NCI-H1105 (cell line): ENCODE measurements at regions not wholly inside any gene's neighbourhood (a gene's known extent, or its start where the extent isn't known, plus 50 kb on each side); places are given as distances from the start of the nearest gene placed in this dataset.

ENCODE experiments used
- DNase-seq: peaks from one replicate; lab custom pipeline; 2025; lab: John Stamatoyannopoulos, UW

- no peak for DNase-seq
Measured at GRCh38 chr5:175388531-175388930, 55.5 kb downstream of the DRD1 start.

GRCh38 chr5:175387144-175387543 is 56.8 kb downstream of the DRD1 start:
- DNase-seq, result no peak

GRCh38 chr5:175386526-175386925 is 57.5 kb downstream of the DRD1 start:
- DNase-seq, result no peak

- peak; percentile 36 for DNase-seq
Measured at GRCh38 chr5:175385691-175386362, 58.2 kb downstream of the DRD1 start.

GRCh38 chr5:175384724-175385552 is 59.0 kb downstream of the DRD1 start:
- DNase-seq, result no peak

- DNase-seq, result peak; percentile 30
Measured at GRCh38 chr5:175383350-175383749, 60.6 kb downstream of the DRD1 start.

- DNase-seq, result no peak
Measured at GRCh38 chr5:175382171-175382570, 61.8 kb downstream of the DRD1 start.

- DNase-seq, result no peak
Measured at GRCh38 chr5:175381130-175381529, 62.9 kb downstream of the DRD1 start.

- DNase-seq, result no peak
Measured at GRCh38 chr5:175380701-175381100, 63.3 kb downstream of the DRD1 start.

- DNase-seq, result no peak
Measured at GRCh38 chr5:175379867-175380266, 64.1 kb downstream of the DRD1 start.

GRCh38 chr5:175378444-175379028 is 65.4 kb downstream of the DRD1 start:
- DNase-seq, result no peak

GRCh38 chr5:175377816-175378215 is 66.2 kb downstream of the DRD1 start:
- DNase-seq, result no peak

- no peak for DNase-seq
Measured at GRCh38 chr5:175374166-175374875, 69.7 kb downstream of the DRD1 start.

- no peak for DNase-seq
Measured at GRCh38 chr5:175365866-175366265, 78.1 kb downstream of the DRD1 start.

- no peak for DNase-seq
Measured at GRCh38 chr5:175363300-175363699, 80.7 kb downstream of the DRD1 start.

- DNase-seq, result no peak
Measured at GRCh38 chr5:175357995-175358394, 86.0 kb downstream of the DRD1 start.

- no peak for DNase-seq
Measured at GRCh38 chr5:175356428-175356827, 87.6 kb downstream of the DRD1 start.

- DNase-seq, result no peak
Measured at GRCh38 chr5:175354964-175355363, 89.0 kb downstream of the DRD1 start.

- DNase-seq, result no peak
Measured at GRCh38 chr5:175353926-175354325, 90.1 kb downstream of the DRD1 start.

- DNase-seq, result no peak
Measured at GRCh38 chr5:175351897-175352590, 91.9 kb downstream of the DRD1 start.

GRCh38 chr5:175351126-175351525 is 92.9 kb downstream of the DRD1 start:
- no peak for DNase-seq

GRCh38 chr5:175347931-175348330 is 96.1 kb downstream of the DRD1 start:
- DNase-seq, result no peak
